ENCODE measurements at regions not wholly inside any gene's neighbourhood (a gene's known extent, or its start where the extent isn't known, plus 50 kb on each side); places are given as distances from the start of the nearest gene placed in this dataset.
"Not testable (repeated sequence)": the region's sequence is repeated elsewhere in the genome, so short reads cannot be mapped to it uniquely, and the experiment has no call there.

DNA sequence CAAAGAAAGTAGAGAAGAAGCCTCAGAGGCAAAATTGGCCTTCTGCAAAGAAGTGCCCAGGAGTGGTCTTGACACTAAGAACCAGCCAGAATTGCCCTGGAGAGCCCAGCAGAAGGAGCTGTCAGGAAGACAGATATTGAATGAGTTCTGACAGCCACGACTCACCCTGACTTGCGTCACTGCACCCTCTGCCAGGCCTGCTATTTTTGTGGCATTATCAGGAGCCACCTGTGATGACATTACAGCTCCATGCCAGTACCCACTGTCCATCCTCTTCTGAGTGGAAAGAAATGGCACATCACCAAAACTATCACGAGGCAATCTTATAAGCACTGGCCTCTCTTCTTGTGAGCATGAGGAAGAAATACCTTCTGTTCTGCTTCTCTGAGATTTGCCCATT is 67.7 kb downstream of the SMIM20 start:
- no peak for DNase-seq

DNA sequence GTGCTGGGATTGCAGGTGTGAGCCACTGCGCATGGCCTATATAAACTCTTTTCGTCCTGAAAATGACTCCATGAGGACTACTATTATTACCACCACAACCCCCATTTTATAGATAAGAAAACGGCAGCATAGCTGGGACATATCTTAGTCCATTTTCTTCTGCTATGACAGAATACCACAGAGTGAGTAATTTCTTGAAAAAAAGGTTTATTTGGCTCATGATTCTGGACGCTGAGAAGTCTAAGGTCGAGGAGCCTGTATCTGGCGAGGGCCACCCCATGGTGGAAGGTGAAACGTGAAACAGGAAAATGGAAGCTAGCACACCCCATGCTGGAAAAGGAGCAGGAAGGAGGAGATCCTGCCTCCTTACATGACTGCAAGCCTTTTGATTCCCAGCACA is 68.9 kb downstream of the SMIM20 start:
- DNase-seq: no peak

- DNase-seq: no peak
These were observed 70.2 kb downstream of the SMIM20 start for GRCh38 chr4:25984266-25984665.

- DNase-seq: no peak
These were observed 70.8 kb downstream of the SMIM20 start for GRCh38 chr4:25984796-25985195.

DNA sequence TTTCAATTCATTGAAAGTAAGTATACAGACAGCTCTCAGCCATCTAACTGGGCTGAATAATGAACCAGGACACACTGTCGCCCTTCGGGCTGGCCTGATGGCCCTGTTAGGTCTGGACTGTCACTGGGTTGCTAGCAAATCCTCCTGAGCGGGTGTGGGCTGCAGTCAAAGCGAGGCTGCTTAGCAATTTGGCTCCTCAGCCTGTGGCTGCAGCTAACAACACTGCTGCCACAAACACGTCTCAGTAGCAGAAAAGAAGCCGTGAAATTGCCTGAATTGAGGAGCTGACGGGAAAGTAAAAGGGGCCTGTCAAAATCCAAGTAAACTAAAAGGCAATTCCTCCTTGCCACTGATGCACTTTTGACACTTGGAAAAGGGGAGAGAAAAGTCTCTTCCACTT is 72.8 kb downstream of the SMIM20 start:
- no peak for DNase-seq

- no peak for DNase-seq
These were observed 77.3 kb downstream of the SMIM20 start for GRCh38 chr4:25991340-25991739.

GRCh38 chr4:25993395-25994185 is 79.6 kb downstream of the SMIM20 start:
- DNase-seq: no peak

- not testable (repeated sequence) for DNase-seq
These were observed 80.6 kb downstream of the SMIM20 start for GRCh38 chr4:25994577-25994976.

- DNase-seq: no peak
These were observed 86.4 kb downstream of the SMIM20 start for GRCh38 chr4:26000274-26000950.

DNA sequence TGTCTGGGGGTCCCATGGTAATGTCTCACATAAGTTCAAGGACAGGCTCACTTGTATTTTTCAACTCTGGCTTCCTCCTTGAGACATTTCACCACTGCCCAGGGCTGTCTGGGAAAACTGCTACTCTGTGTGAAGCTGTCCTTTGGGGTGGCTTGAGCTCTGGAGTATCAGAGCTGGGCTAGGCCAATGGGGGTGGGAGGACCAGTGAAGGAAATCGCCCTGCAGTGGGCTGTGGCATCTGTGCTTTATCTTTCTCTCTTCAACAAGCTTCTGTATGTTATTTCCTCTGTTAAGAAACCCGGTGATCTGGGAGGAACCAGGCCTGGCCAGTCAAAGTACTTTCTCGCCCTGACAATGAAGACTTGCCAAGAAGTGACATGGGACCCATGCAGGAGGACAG is 87.4 kb downstream of the SMIM20 start:
- no peak for DNase-seq

DNA sequence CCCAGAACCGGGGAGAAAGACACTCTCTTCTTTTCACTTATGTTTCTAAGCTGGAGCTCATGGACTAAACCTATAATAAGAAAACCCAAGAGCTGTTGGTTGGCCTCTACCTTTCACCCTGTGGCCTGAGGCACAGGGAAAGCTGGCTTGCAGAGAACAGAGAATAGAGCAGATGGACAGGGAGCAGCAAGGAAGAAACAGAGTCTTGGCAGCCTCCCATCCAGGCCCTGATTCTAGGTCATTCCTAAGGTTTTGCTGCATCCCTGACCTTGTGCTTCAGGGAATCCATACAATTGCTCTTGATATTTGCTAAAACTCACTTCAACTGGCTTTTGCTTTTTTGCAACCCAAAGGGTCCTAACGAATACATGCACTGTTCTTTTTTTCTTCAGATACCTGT is 87.8 kb downstream of the SMIM20 start:
- no peak for DNase-seq

DNA sequence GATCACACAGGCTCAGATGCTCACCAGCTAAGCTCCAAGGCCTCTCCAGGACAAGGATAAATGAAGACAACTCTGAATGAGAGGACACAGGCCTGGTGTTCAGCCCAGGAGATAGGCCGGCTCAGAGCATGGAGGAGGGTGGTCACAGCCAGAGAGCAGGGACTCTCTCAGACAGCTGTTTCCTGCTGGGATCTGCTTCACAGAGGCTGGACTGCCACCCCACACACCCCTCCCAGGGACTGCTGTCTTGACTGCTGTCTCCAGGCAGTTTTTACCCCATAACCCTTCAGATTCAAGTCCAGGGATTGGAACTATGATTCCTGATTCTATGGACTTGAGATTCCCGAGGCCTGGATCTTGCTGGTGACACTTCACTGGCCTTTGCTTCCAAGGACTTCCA is 89.0 kb downstream of the SMIM20 start:
- no peak for DNase-seq

DNA sequence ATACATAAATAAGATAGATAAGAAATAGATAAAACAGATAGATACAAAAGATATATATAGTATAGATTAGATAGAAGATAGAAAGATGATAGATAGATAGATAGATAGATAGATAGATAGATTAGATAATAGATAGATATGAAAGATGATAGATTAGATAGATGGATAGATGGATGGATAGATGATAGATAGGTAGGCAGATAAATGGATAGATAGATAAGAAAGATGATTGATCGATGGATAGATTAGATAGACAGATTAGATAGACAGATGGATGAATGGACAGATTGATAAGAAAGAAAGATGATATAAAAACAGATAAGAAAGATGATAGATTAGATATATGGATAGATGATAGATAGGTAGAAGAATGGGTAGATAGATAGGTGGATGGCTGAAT is 90.3 kb downstream of the SMIM20 start:
- DNase-seq: no peak

DNA sequence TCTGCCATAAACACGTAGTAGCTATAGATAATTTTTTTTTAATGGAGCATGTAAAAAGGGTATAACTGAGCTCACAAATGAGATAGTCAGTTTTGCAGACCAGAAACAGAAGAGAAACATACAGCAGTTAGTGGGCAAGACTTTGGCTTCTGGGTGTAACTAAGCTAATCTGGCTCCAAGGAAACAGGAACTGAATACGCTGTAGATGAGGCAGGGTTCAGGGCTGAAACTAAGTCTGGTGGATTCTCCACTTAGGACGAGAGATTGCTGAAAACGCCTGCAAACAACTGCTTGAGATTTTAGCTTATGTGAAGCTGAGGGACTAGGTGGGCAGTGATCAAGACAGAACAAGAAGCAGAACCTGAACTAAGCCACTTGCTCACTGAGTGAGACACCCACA is 91.7 kb downstream of the SMIM20 start:
- no peak for DNase-seq

- no peak for DNase-seq
These were observed 94.7 kb downstream of the SMIM20 start for GRCh38 chr4:26008737-26009136.

- DNase-seq: no peak
These were observed 95.5 kb downstream of the SMIM20 start for GRCh38 chr4:26009502-26009901.

DNA sequence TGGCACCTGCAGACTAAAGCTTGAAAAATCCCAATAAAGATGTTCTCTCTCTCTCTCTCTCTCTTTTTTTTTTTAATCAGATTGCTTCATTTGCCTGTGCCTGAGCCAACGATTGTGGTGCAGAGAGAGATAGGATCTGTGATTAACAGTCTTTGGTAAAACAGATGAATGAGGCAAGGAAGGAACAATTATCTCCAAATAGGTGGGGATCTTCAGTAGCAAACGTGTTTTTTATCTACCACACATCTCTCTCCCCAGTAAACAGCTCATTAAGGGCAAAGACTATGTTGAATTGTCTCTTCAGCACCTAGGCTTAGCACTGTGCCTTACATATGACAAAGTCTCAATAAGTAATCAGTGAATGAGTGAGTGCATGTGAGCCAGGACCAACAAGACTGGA is 96.3 kb downstream of the SMIM20 start:
- no peak for DNase-seq

DNA sequence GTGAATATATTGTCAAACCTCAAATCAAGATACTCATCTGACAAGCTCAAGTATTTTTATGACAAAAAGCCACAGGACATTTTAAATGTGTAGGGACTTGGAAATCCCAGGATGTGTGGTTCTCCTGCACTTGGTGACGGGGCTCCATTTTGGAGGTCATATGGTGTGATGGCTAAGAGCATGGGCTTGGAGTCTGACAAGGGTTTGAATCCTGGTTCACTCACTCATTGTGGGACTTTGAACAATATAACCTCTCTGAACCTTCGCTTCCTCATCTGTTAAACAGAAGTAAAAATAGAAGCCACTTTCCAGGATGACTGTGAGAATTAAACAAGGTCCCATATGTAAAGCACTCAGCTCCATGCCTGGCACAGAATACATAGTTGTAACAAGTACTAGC is 99.6 kb downstream of the SMIM20 start:
- DNase-seq: no peak

DNA sequence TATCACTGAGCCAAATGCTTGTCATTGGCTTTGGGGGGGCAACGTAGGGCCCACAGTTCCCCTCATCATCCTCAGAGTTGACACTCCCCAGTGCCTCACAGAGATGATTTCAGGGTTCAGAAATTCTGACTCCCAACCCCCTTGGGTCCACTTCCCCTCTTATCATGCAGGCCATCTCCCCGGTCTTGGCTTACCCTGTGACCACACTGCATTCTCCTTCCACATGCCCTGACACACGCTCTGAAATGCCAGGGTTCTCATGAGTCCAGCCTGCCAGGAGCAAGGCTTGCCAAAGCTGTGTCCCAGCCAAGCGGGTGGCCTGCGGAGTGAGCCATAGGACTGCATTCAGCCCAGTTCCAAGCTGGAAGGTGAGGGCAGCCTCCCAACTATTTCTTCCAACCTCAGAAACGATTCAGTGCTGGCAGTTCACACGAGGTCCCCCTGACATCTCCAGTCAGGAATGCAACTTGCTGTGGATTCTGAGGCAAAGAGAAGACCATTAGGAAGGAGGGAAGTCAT is 101.2 kb downstream of the SMIM20 start:
- DNase-seq: no peak

DNA sequence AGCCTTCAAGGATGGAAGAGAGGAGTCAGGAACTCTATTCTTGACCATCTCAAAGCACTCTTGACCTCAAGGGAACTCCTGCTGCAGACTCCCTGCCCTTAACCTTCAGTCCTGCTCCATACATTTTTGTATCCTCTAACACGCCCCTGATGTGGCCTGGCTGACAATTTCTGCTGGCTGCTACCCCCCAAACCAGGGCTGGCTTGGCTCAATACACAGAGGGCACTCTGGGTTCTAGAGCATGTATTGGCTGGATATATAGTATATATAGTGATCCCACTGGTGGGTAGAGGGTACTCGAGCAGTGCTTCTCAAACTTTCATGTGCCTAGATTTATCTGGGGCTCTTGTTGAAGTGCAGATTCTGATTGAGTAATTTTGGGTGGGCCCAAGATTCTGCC is 101.9 kb downstream of the SMIM20 start:
- no peak for DNase-seq

- no peak for DNase-seq
These were observed 103.5 kb downstream of the SMIM20 start for GRCh38 chr4:26017531-26017930.

DNA sequence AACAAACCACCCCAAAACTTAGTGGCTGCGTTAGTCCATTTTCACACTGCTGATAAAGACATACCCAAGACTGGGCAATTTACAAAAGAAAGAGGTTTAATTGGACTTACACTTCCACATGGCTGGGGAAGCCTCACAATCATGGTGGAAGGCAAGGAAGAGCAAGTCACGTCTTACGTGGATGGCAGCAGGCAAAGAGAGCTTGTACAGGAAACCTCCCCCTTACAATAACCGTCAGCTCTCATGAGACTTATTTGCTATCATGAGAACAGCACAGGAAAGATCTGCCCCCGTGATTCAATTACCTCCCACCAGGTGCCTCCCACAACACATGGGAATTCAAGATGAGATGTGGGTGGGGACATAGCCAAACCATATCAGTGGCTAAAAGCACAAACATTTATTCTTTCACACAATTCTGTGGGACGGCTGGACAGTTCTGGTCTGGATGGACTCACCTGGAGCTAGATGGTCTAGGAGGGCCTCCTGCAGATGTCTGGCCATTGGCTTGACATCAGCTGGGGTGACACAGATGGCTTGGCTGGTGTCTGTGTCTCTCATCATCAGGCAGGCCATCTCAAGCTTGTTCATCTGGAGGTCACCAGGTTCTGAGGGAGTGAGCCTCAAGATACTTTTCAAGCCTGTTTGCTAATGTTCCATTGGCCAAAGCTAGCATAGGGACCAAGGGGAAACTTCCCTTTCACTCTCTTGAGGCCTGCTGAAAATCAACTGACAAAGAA is 104.1 kb downstream of the SMIM20 start:
- not testable (repeated sequence) for DNase-seq

DNA sequence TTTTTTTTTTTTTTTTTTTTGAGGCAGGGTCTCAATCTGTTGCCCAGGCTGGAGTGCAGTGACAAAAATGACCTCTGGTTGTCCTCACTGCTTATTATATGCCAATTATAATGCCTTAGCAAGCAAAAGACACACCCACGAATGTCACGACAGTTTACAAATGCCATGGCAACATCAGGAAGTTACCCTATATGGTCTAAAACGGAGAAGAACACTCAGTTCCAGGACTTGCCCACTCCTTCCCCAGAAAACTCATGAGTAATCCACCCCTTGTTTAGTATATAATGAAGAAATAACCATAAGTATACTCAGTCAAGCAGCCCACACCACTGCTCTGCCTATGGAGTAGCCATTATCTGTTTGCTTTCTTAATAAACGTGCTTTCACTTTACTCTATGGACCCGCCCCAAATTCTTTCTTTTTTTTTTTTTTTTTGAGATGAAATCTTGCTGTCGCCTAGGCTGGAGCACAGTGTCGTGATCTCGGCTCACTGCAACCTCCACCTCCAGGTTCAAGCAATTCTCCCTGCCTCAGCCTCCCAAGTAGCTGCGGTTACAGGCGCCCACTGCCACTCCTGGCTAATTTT is 106.2 kb downstream of the SMIM20 start:
- DNase-seq: no peak
